ENCODE measurements at regions not wholly inside any gene's neighbourhood (a gene's known extent, or its start where the extent isn't known, plus 50 kb on each side); places are given as distances from the start of the nearest gene placed in this dataset.

DNA sequence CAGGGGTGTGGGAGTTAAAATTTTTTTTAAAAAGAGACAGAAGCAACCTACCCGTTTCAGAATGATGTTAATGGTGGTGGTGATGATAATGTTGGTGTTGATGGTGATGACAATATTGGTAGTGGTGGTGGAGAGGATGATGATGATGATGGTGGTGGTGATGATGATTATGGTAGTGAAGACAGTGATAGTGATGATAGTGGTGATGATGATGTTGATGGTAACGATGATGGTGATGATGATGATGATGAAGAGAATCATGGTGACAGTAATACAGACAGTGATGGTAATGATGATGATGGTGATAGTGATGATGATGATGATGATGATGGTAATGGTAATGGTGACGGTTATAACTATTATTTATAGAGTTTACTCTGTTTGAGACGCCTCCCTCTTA is 117.6 kb downstream of the ICE1 start:
- Histone ChIP-seq H3K4me2 (no peak overlapping the region), H3K9me3 (ENCODE audit: low read depth) (no peaks in the 10 kb centered on the region), H4K20me1 (ENCODE audit: low read depth) (no peaks in the 10 kb centered on the region), H3K36me3 (no peaks in the 10 kb centered on the region), H3F3A (ENCODE audit: low read depth) (no peaks in the 10 kb centered on the region), H3K4me1 (no peaks in the 10 kb centered on the region), H2AFZ (replicated peaks) (no peak overlapping the region), H3K4me3 (no peak overlapping the region), H3K27me3 (no peaks in the 10 kb centered on the region), H3K79me2 (ENCODE audit: low read depth) (no peaks in the 10 kb centered on the region), H3K27ac (no peak overlapping the region), H3K9ac (no peak overlapping the region)
- Mint-ChIP-seq H3K27me3 (ENCODE audit: insufficient read depth, low read depth) (peaks cover 16% of the 10 kb centered on the region), H3K36me3 (no peaks in the 10 kb centered on the region), H3K27ac (no peak overlapping the region), H3K4me1 (peaks cover 27% of the 10 kb centered on the region), H3K9me3 (peaks cover 3% of the 10 kb centered on the region), H3K4me3 (peak overlapping the region; percentile 2)
- DNase-seq (ENCODE audit: low spot score): no peak
- TF ChIP-seq EZH2phosphoT487 (IDR thresholded peaks at IDR 0.05): no peak
- no peak for TF ChIP-seq CTCF (IDR thresholded peaks at IDR 0.05)
- TF ChIP-seq EZH2 (IDR thresholded peaks at IDR 0.05): no peak

Data from neural progenitor cell (in vitro differentiated cells).